Glutamatergic neuron (in vitro differentiated cells): ENCODE measurements at regions not wholly inside any gene's neighbourhood (a gene's known extent, or its start where the extent isn't known, plus 50 kb on each side); places are given as distances from the start of the nearest gene placed in this dataset.

Experiments
- DNase-seq: peaks from one replicate; pipeline ENCODE4 v3.0.0; 2022
- H3K27ac Mint-ChIP-seq: one replicate; pipeline ENCODE4 v1.8.0; 2020; ENCODE audit warnings: mild to moderate bottlenecking, mixed read lengths, inconsistent platforms; ENCODE audit not compliant: unreplicated experiment
- H3K27me3 Mint-ChIP-seq: one replicate; pipeline ENCODE4 v1.8.0; 2020; ENCODE audit warnings: mild to moderate bottlenecking, moderate library complexity, mixed read lengths, inconsistent platforms; ENCODE audit not compliant: unreplicated experiment
- H3K36me3 Mint-ChIP-seq: one replicate; pipeline ENCODE4 v1.8.0; 2020; ENCODE audit warnings: mild to moderate bottlenecking, mixed read lengths, inconsistent platforms; ENCODE audit not compliant: unreplicated experiment
- H3K4me1 Mint-ChIP-seq: one replicate; pipeline ENCODE4 v1.8.0; 2020; ENCODE audit warnings: mild to moderate bottlenecking, low read depth, mixed read lengths, inconsistent platforms; ENCODE audit not compliant: unreplicated experiment
- H3K4me3 Mint-ChIP-seq: one replicate; pipeline ENCODE4 v1.8.0; 2020; ENCODE audit warnings: mild to moderate bottlenecking, mixed read lengths, inconsistent platforms; ENCODE audit not compliant: unreplicated experiment
- H3K9me3 Mint-ChIP-seq: one replicate; pipeline ENCODE4 v1.8.0; 2020; ENCODE audit warnings: mild to moderate bottlenecking, moderate library complexity, mixed read lengths, inconsistent platforms; ENCODE audit not compliant: unreplicated experiment
- TF ChIP-seq, protein P1 (sequence below): fragments of 200-600 bp; sonication (generic); IDR thresholded peaks from one replicate; pipeline ENCODE4 v1.5.0; 2021; ENCODE audit not compliant: partially characterized antibody, unreplicated experiment

DNA sequence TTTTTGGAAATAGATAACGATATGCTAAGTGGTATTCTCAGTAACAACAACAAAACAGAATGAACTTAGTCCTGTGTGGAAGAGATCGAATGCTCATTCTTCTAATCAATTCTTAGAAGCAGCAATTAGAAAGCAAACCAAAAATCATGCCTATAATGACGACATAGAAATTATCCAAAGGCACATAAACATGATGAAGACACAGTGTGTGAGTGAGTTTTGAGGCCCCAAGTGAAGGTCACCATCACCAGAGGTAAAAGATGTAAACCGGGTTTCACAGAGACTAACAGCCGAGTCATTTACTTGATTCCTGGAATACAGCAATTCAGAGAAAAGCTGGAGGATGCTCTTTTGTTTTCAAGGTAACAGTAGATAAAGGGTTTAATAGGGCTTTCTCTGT is 509.2 kb downstream of the TDRD15 start:
- Mint-ChIP-seq H3K27me3 (no peaks in the 10 kb centered on the region), H3K4me3 (no peak overlapping the region), H3K4me1 (no peaks in the 10 kb centered on the region), H3K27ac (no peak overlapping the region), H3K36me3 (no peaks in the 10 kb centered on the region), H3K9me3 (no peaks in the 10 kb centered on the region)
- TF ChIP-seq, protein P1, sequence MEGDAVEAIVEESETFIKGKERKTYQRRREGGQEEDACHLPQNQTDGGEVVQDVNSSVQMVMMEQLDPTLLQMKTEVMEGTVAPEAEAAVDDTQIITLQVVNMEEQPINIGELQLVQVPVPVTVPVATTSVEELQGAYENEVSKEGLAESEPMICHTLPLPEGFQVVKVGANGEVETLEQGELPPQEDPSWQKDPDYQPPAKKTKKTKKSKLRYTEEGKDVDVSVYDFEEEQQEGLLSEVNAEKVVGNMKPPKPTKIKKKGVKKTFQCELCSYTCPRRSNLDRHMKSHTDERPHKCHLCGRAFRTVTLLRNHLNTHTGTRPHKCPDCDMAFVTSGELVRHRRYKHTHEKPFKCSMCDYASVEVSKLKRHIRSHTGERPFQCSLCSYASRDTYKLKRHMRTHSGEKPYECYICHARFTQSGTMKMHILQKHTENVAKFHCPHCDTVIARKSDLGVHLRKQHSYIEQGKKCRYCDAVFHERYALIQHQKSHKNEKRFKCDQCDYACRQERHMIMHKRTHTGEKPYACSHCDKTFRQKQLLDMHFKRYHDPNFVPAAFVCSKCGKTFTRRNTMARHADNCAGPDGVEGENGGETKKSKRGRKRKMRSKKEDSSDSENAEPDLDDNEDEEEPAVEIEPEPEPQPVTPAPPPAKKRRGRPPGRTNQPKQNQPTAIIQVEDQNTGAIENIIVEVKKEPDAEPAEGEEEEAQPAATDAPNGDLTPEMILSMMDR: no peak
- no peak for DNase-seq

DNA sequence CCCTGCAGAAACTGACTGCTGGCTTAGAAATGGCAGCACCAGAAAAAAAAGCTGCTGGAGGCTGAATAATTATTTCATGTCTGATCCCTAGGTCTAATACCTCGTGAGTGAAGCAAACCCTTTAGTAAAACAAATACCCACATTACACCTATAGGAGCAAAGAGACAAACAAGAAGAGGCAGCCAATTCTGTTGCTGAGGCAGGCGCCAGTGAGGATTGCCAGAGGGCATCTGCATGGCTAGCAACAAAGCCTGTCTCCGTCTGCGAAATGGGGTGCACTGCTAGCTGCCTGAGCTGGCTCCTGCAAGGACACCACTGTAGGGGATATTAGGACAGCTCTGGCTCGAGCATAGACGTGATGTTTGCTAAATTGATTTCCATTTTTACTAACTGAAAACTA is 509.7 kb downstream of the TDRD15 start:
- no peak overlapping the region for H3K27ac Mint-ChIP-seq
- no peaks in the 10 kb centered on the region for H3K27me3 Mint-ChIP-seq
- no peaks in the 10 kb centered on the region for H3K36me3 Mint-ChIP-seq
- TF ChIP-seq, protein P1: no peak
- DNase-seq: peak; percentile 29
- no peaks in the 10 kb centered on the region for H3K9me3 Mint-ChIP-seq
- no peaks in the 10 kb centered on the region for H3K4me1 Mint-ChIP-seq
- H3K4me3 Mint-ChIP-seq: no peak overlapping the region

DNA sequence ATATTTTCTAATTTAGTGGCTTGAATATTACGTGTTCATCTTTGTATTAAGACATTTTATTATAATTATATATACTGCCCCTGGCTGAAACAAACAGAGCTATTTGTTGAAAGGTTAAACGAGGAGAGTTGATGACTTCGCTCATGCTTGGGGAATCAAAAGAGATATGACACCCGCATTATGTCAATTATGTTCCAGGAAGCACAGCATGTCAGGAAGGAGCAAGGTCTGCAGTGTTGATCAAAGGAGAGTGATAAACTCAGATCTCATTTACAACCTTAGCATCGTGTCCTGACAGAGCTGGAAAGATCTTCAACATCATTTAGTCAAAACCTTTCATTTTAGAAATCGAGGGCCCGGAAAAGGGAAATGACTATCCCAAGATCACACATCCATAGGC is 510.1 kb downstream of the TDRD15 start:
- Mint-ChIP-seq H3K36me3 (no peaks in the 10 kb centered on the region), H3K27me3 (no peaks in the 10 kb centered on the region), H3K9me3 (no peaks in the 10 kb centered on the region), H3K4me3 (no peak overlapping the region), H3K4me1 (no peaks in the 10 kb centered on the region), H3K27ac (no peak overlapping the region)
- TF ChIP-seq, protein P1: no peak
- DNase-seq: no peak

DNA sequence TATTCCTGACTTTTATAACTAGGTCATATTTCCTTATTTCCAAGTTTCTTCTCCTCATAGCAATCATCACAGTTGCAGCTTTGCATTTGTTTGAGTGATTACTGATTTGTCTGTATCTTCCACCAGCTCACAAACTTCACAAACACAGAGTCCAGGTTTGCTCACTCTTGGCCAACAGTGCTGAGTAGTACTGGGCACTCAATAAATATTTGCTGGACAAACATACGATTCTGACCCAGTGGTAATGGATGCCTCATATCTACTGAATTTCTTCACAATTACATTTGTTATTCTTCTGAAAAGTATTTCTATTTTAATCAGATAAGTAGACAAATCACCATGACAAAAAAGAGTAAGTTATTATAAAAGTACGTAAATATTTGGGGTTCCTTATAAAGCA is 516.3 kb downstream of the TDRD15 start:
- Mint-ChIP-seq H3K9me3 (no peaks in the 10 kb centered on the region), H3K27ac (no peak overlapping the region), H3K4me3 (no peak overlapping the region), H3K4me1 (no peaks in the 10 kb centered on the region), H3K36me3 (no peaks in the 10 kb centered on the region), H3K27me3 (peaks cover 1% of the 10 kb centered on the region)
- DNase-seq: no peak
- TF ChIP-seq, protein P1: no peak

DNA sequence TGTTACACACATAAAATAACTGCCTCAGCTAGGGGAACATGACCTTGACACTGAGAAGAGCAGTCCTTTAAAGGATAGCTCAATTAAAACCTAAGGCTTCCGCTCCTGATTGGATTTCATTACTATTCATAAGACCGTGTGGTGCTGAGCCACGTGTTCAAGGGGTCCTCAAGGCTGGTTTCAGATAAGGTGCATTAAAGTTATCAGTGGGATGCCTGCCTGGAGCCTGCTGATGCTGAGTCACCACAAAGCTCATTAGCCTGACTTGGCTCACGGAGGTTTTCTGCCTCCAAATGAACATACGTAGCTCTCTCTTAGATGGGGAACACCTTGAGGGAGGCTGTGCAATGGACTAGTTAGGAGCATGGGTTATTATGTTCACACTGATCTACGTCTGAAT is 518.9 kb downstream of the TDRD15 start:
- H3K27me3 Mint-ChIP-seq: peaks cover 1% of the 10 kb centered on the region
- no peak for DNase-seq

More for the DNA sequence above, 518.9 kb downstream of the TDRD15 start:
- H3K36me3 Mint-ChIP-seq: no peaks in the 10 kb centered on the region
- TF ChIP-seq, protein P1: no peak
- H3K4me1 Mint-ChIP-seq: peaks cover 7% of the 10 kb centered on the region
- no peaks in the 10 kb centered on the region for H3K9me3 Mint-ChIP-seq
- H3K4me3 Mint-ChIP-seq: no peak overlapping the region
- H3K27ac Mint-ChIP-seq: no peak overlapping the region
